ENCODE measurements at regions not wholly inside any gene's neighbourhood (a gene's known extent, or its start where the extent isn't known, plus 50 kb on each side); places are given as distances from the start of the nearest gene placed in this dataset.

DNA sequence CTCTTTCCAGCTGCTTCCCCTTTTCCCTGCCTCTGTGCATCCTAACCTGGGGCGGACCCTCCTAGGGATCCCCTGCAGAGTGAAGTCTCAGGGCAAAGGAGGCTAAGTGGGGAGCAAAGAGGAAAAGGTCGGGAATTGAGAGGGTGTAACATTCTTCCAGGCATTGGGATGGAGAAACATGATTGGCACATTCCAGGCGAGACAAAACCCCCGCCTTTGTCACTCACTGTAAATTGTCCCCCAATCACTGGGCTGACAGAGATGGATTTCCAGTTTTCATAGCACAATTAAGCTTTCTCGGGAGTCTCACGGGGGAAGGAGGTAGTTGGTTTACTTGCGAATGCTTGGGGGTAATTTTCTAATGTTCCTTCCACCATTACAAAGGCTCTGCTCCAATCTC is 74.9 kb downstream of the MIAT start:
- peaks cover 17% of the 10 kb centered on the region for H3K36me3 Mint-ChIP-seq

DNA sequence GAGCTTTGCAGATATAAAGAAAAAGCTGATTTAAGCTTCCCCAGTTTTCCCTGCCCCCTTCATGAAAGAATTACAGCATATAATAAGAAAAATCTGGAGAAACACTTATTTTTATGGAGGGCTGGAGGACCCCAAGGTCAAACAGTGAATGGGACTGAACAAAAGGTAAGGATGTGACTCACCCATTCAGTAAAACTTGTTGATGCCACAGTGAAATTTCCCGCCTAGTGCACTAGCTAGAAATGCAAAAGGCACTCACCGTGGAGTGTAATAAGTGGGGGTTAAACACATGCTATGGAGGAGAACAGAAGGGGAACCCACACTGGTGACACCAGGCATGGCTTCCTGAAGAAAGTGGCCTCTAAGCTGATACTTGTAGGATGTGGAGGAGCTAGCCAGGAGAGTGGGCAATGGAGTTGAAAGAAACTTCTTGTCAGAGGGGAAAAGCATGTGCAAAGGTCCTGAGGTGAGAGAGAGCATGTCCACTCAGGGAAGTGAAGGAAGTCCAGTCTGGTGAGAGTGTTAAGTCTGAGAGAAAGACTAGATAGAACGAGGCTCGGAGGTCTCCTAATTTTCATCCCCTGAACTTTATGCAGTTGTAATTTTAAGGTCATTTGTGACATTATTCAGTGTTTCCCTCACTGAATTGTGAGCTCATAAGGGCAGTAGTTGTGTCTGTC is 77.1 kb downstream of the MIAT start:
- DNase-seq (ENCODE audit: low spot score in 2 of 2) (no peak), ATAC-seq (no peak)
- Mint-ChIP-seq H3K9me3 (no peaks in the 10 kb centered on the region), H3K36me3 (peaks cover 17% of the 10 kb centered on the region), H3K4me3 (no peak overlapping the region), H3K27ac (peak overlapping the region; percentile 35), H3K4me1 (peaks cover 16% of the 10 kb centered on the region)

More for the DNA sequence above, 74.9 kb downstream of the MIAT start:
- no peak for ATAC-seq
- no peak for DNase-seq (ENCODE audit: low spot score in 2 of 2)
- no peaks in the 10 kb centered on the region for H3K9me3 Mint-ChIP-seq
- H3K4me1 Mint-ChIP-seq, result peaks cover 16% of the 10 kb centered on the region
- no peak overlapping the region for H3K4me3 Mint-ChIP-seq
- no peak overlapping the region for H3K27ac Mint-ChIP-seq

DNA sequence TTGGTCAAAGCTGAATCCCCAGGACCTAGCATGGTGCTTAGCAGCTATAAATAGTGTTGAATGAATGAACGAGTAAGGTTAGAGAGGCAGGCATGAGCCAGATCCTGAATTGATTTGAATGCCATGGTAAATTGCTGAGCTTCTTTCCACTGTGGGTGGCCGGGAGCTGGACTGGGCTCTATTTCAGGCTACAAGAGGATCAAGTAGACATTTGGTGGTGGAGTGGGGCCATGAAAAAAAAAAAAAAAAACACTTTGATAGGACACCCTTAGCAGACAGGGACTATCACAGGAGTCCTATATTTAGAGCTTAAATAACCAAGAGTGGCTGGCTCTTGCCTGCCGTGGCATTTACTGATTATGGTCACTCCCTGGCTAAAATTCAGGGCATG is 77.6 kb downstream of the MIAT start:
- ATAC-seq, result no peak
- Mint-ChIP-seq H3K27ac (peak overlapping the region; percentile 35), H3K4me1 (peaks cover 16% of the 10 kb centered on the region), H3K36me3 (peaks cover 17% of the 10 kb centered on the region), H3K9me3 (no peaks in the 10 kb centered on the region), H3K4me3 (no peak overlapping the region)
- no peak for DNase-seq (ENCODE audit: low spot score in 2 of 2)

DNA sequence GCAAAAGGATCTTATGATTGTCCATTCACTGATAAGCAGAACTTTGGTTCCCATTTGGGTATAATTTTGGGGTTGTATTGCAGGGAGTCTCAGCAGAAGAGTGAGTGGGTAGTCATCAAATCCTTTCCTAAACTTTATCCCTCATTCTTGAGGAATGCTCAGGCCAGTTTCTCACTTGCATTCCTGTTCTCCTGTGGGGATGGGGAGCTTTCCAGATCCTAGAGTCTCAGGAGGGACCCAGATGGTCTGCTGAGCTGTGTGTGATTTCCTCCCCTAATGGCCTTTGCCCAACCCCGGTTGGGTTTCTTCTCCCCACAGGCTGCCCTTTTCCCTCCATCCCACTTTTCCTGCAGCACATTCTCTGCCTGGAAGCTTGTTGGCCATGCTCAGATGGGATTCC is 79.9 kb downstream of the MIAT start:
- Mint-ChIP-seq H3K9me3 (no peaks in the 10 kb centered on the region), H3K4me3 (no peak overlapping the region), H3K4me1 (peaks cover 21% of the 10 kb centered on the region), H3K27ac (no peak overlapping the region), H3K36me3 (peaks cover 15% of the 10 kb centered on the region)
- ATAC-seq, result no peak
- DNase-seq (ENCODE audit: low spot score in 2 of 2), result no peak

DNA sequence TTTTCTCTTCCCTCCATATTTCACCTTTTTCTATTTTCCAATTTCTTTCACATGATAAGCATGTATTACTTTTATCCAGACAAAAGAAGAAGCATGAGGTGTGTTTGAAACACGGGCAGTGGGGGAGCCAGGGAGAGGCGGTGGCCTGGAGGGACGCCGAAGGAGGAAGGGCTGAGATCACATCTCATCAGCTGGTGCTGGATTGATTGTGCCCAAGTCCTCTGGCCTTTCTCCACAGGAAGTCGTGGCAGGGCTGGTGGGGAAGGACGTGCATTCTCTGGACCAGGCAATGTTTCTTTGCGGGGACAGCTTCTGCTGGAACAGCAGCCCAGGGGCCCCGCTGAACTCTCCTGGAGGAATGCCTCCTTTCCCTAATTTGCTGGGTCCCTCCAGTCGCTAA is 82.9 kb downstream of the MIAT start:
- H3K4me1 Mint-ChIP-seq, result peaks cover 13% of the 10 kb centered on the region
- ATAC-seq (no peak), DNase-seq (ENCODE audit: low spot score in 2 of 2) (no peak)
- no peak overlapping the region for H3K4me3 Mint-ChIP-seq
- no peaks in the 10 kb centered on the region for H3K36me3 Mint-ChIP-seq
- H3K27ac Mint-ChIP-seq, result no peak overlapping the region
- no peaks in the 10 kb centered on the region for H3K9me3 Mint-ChIP-seq

DNA sequence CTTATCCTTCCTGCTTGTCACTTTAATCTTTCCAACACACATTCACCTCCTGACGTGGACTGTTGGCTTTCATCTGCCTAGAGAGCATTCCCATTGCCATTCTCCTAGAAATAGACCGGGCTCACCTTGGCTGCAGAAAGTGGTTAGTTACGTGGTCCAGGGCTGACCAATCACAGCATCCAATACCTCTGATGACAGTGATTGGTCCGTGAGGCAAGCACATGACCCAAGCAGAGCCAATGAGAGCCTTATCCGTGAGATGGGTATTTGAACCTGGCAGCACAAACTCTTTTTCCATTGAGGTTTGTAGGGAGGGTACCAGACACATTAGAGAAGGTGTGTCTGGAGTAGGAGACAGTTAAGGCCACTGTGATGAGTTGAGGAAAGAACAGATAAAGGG is 85.8 kb downstream of the MIAT start:
- DNase-seq (ENCODE audit: low spot score in 2 of 2) (no peak), ATAC-seq (no peak)
- Mint-ChIP-seq H3K9me3 (no peaks in the 10 kb centered on the region), H3K4me3 (no peak overlapping the region), H3K36me3 (no peaks in the 10 kb centered on the region), H3K27ac (no peak overlapping the region), H3K4me1 (peaks cover 18% of the 10 kb centered on the region)

DNA sequence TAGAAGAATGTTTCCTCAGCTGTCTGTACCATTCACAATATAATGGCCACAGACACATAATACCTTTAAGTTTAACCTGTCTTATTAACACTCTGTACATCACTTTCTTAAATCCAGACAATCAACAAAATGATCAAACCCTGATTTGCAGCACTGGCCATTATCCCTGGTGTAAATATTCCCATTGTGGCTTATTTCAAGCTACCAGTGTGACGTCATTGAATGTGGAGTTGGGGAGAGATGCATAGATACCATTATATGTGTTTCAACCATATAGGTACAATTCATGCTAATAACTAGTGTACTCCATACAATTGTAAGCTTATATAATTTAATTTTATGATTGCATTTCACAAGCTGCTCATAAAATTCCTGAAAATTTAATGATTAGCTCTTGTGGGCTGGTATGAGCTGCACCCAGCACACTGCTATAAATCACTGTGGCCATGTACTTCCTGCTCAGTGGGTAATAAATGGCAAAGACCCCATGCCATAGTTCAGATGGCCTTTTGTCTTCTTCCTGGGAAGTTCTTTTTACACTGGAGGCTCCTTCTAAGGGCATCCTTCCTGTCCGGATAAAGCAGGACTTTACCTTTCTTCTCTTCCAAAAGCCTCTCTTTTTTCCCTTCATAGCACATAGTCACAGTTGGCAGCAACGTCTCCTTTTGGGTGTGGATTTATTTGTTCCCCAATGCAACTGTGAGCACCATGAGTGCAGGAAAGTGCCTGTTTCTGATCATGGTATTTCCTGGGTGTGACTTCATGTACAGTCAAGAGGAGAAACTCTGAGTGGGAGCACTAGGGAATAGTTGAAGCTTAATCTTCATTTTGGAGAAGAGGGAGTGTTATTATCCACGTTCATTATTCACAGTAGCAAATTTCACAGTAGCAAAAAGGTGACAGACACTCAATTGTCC is 87.8 kb downstream of the MIAT start:
- Mint-ChIP-seq H3K4me3 (no peak overlapping the region), H3K36me3 (no peaks in the 10 kb centered on the region), H3K9me3 (no peaks in the 10 kb centered on the region), H3K4me1 (peaks cover 18% of the 10 kb centered on the region), H3K27ac (no peak overlapping the region)
- DNase-seq (ENCODE audit: low spot score in 2 of 2) (no peak), ATAC-seq (no peak)

DNA sequence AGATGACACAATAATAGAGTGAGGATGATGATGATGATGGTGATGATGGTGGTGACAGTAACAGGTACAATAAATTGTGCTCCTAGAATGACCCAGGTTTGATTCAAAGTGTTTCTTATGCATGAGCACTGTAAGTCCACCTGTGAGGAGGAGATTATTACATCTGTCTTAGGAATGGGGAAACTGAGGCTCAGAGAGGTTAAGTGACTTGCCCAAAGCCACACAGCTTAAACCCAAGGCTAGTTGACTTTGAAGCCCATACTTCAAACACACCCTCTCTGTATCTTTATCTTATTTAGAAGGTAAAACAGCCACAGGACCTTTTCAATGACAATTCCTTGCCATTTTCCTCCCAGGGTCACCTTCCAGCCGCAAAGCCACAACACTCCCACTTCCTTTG is 88.9 kb downstream of the MIAT start:
- H3K27ac Mint-ChIP-seq, result no peak overlapping the region
- no peaks in the 10 kb centered on the region for H3K9me3 Mint-ChIP-seq
- no peak overlapping the region for H3K4me3 Mint-ChIP-seq
- no peaks in the 10 kb centered on the region for H3K36me3 Mint-ChIP-seq
- peaks cover 28% of the 10 kb centered on the region for H3K4me1 Mint-ChIP-seq
- ATAC-seq (no peak), DNase-seq (ENCODE audit: low spot score in 2 of 2) (no peak)

DNA sequence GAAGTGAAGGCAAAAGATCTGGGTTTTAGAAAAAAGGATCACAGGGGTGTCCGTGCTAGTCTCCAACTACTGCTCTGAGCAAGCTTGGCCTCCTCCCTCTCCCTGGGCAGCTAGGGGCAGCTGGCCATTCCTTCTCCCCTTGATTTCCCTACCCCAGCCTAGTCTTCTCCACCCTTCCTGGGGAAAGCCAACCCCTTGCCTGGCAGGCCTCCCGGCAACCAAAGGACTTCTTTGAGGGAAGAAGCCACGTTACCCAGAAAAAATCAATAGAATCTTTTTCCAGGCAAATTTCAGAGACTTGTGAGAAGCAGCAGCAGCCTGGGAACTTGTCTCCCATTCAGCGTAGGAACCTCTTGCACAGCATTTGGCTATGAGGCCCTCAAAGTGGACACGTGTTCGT is 91.5 kb downstream of the MIAT start:
- ATAC-seq (no peak), DNase-seq (ENCODE audit: low spot score in 2 of 2) (no peak)
- H3K4me3 Mint-ChIP-seq, result no peak overlapping the region
- peak overlapping the region; percentile 54 for H3K27ac Mint-ChIP-seq
- no peaks in the 10 kb centered on the region for H3K36me3 Mint-ChIP-seq
- H3K4me1 Mint-ChIP-seq, result peaks cover 31% of the 10 kb centered on the region
- H3K9me3 Mint-ChIP-seq, result no peaks in the 10 kb centered on the region

DNA sequence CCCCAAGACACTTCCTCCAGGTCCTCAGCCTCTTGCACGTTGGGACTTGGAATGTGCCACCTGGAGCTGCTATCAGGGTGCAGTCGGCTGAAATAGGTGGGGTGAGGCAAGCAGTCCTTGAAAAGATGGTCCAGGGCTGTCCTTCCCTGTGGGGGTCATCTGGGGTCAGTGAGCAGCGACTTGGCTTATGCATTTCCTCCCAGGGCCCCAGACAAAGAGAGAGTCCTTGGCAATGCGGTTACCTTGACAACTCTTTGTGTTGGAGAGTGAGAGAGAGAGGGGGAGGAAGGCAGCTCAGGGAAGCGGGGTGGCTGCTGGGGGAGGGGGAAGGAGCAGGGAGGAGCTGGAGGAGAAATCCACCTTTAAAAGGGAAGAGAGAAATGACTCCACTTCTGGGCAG is 93.8 kb downstream of the MIAT start:
- ATAC-seq (no peak), DNase-seq (ENCODE audit: low spot score in 2 of 2) (no peak)
- H3K36me3 Mint-ChIP-seq, result no peaks in the 10 kb centered on the region
- H3K4me3 Mint-ChIP-seq, result no peak overlapping the region
- H3K9me3 Mint-ChIP-seq, result no peaks in the 10 kb centered on the region
- H3K4me1 Mint-ChIP-seq, result peaks cover 29% of the 10 kb centered on the region
- H3K27ac Mint-ChIP-seq, result no peak overlapping the region

DNA sequence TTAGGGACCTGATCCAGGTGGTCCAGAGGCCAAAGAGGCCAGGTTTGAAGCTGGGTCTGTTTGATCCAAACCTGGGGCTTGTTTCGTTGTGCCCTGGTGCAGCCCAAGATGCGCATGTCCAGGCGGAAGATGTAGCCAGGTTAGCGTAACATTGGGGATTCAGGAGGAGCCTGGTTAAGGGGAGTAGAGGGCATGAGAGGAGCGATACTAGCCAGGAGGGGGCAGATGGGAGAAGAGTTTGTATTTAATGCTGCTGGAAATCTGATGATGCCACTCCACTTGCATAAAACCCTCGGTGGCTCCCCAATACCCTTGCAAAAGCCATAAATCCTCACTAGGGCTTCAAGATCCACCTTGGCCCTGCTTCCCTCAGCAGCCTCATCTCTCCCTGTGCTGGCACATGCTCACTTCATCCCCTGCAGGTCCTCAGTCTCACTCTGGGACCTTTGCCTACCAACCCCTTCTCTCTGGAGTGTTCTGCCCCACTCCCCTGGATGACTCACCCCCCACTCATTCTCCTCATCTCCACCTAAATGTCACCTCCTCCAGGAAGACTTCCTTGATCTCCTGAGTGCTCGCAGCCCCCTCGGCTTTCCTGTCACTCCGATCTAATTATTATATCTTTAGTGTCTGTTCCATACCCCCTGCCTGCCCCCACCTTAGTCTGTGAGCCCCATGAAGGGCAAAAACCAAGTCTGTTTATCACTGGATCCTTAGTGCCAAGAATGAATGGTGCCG is 95.9 kb downstream of the MIAT start:
- Mint-ChIP-seq H3K4me1 (peaks cover 24% of the 10 kb centered on the region), H3K36me3 (no peaks in the 10 kb centered on the region), H3K9me3 (no peaks in the 10 kb centered on the region)

DNA sequence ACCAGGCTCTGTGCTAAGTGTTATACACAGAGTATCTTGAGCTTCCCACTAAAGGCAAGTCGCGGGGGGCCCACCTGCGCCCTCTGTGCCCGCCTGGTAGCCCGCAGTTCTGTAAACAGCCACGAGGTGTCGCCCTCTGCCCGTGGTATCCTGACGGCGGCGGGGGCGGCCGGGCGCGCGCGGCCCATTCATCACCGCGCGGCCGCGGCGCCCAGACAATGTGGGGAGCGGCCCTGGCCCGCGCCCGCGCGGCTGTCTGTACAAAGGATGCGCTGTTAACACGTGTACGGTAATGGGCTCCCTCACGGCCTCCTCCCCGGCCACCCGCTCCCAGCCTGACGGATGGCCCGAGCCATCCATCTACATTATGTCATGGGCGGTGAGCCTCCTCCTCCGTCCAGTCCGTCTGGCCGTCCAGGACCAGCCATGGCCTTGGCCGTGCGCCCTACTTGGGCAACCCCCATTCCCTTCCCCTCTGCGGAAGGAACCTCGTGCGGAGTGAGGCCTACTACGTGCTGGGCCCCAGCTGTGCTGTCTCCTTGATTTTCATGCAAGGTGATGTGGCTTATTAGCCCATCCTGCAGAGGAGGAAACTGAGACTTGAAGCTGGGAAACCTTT is 99.4 kb downstream of the MIAT start:
- peaks cover 20% of the 10 kb centered on the region for H3K4me1 Mint-ChIP-seq
- H3K36me3 Mint-ChIP-seq, result no peaks in the 10 kb centered on the region
- H3K27ac Mint-ChIP-seq, result no peak overlapping the region
- ATAC-seq, result peak; percentile 73
- DNase-seq (ENCODE audit: low spot score in 2 of 2), result peak; percentile 58 to 84
- H3K9me3 Mint-ChIP-seq, result no peaks in the 10 kb centered on the region
- no peak overlapping the region for H3K4me3 Mint-ChIP-seq

More for the DNA sequence above, 95.9 kb downstream of the MIAT start:
- Mint-ChIP-seq H3K4me3 (no peak overlapping the region), H3K27ac (no peak overlapping the region)
- DNase-seq (ENCODE audit: low spot score in 2 of 2) (no peak), ATAC-seq (no peak)

DNA sequence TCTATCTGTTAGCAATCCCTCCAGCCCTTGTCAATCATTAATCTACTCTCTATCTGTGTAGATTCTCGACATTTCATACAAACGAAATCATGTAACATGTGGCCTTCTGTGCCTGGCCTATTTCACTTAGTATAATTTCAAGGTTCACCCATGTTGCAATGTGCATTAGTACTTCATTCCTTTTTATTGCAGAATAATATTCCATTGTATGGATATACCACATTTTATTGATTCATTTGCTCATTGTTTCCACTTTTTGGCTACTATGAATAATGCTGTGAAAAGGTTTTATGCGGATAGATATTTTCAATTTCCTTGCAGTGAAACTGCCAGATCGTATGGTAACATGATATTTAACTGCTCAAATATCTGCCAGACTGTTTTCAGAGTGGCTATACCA is 100.1 kb downstream of the MIAT start:
- Mint-ChIP-seq H3K4me3 (no peak overlapping the region), H3K27ac (no peak overlapping the region), H3K9me3 (no peaks in the 10 kb centered on the region), H3K4me1 (peaks cover 20% of the 10 kb centered on the region), H3K36me3 (no peaks in the 10 kb centered on the region)
- ATAC-seq (no peak), DNase-seq (ENCODE audit: low spot score in 2 of 2) (no peak)

DNA sequence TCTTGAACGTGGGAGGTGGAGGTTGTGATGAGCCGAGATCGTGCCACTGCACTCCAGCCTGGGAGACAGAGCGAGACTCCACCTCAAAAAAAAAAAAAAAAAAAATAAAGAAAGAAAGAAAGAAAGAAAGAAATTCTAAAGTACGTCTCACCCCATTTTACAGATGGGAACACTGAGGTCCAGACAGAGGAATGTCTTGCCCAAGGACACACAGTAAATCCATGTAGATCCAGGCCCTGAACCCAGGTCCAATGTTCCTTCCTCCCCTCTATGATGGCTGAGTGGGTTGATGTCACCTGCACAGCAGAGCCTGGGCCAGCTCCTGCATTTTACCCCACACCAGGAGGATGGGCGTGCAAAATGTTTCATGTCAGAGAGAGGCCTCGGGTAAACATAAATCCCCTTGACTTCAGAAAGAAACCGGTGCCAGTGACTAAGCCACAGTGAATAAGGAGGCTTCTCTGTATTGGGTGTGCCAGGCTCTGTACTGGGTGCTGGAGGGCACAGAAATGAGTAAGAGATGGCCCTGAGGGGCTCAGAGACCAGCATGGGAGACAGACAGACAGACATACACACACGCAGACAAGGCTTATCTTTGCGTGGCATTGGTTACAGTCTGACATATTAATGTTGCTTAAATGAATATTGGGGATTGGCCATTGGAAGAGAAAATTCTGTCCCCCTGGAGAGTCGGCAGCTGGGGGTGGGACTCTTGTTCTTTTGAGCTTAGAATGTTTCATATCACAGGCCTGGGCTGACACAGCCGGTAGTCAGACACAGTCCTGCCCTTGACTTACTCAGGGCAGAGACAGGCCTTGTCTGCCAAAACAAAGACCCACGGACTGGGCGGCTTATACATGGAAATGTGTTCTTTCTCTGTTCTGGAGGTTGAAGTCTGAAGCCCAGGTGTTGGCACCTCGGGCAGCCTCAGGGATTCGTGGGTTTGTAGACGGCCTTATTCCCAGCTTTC is 105.4 kb downstream of the MIAT start:
- H3K9me3 Mint-ChIP-seq, result no peaks in the 10 kb centered on the region
- peaks cover 8% of the 10 kb centered on the region for H3K4me1 Mint-ChIP-seq
- no peak overlapping the region for H3K27ac Mint-ChIP-seq
- H3K4me3 Mint-ChIP-seq, result no peak overlapping the region
- no peaks in the 10 kb centered on the region for H3K36me3 Mint-ChIP-seq
- ATAC-seq (no peak), DNase-seq (ENCODE audit: low spot score in 2 of 2) (no peak)
